Neutrophil (primary cell): ENCODE measurements at regions not wholly inside any gene's neighbourhood (a gene's known extent, or its start where the extent isn't known, plus 50 kb on each side); places are given as distances from the start of the nearest gene placed in this dataset.

Experiments used
- H3K27ac ChIP-seq: fragments of 200-600 bp; sonication (generic); 2 replicates; pipeline ENCODE4 v1.5.1; 2016; ENCODE audit warnings: mild to moderate bottlenecking, moderate library complexity
- H3K27me3 ChIP-seq: fragments of 200-600 bp; sonication (generic); 2 replicates; pipeline ENCODE4 v1.6.0; 2016; ENCODE audit warnings: mild to moderate bottlenecking
- H3K36me3 ChIP-seq: fragments of 200-600 bp; sonication (generic); 2 replicates; pipeline ENCODE4 v1.5.1; 2017
- H3K4me1 ChIP-seq, 2 experiments: fragments of 200-600 bp in 1 of 2; sonication (generic) in 1 of 2; 1 replicate in 1 of 2; 2 replicates in 1 of 2; pipeline versions ENCODE4 v1.5.1 to v1.6.1; 2013 to 2016; ENCODE audit warnings: low read depth in 1 of 2, low read length in 1 of 2, mild to moderate bottlenecking in 1 of 2, moderate library complexity in 1 of 2; ENCODE audit not compliant: control insufficient read depth in 1 of 2, insufficient read depth in 1 of 2
- H3K4me3 ChIP-seq, 2 experiments: fragments of 200-600 bp in 1 of 2; sonication (generic) in 1 of 2; 1 replicate in 1 of 2; 2 replicates in 1 of 2; pipeline ENCODE4 v1.5.1; 2013 to 2016; ENCODE audit warnings: low read depth in 1 of 2, low read length in 1 of 2, mild to moderate bottlenecking in 1 of 2, moderate library complexity in 1 of 2
- H3K9me3 ChIP-seq: fragments of 200-600 bp; sonication (generic); 2 replicates; pipeline ENCODE4 v1.5.1; 2016
- CTCF ChIP-seq: fragments of 200-600 bp; sonication (generic); IDR thresholded peaks from 2 replicates; pipeline ENCODE4 v1.5.1; 2016; ENCODE audit warnings: antibody characterized with exemption

DNA sequence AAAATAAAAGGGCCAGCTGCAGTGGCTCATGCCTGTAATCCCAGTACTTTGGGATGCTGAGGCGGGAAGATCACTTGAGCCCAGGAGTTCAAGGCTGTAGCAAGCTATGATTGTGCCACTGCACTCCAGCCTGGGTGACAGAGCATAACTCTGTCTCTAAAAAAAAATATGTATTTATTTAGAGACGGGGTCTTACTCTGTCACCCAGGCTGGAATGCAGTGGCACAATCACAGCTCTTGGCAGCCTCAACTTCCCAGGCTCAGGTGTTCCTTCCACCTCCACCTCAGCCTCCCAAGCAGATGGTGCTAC is 179.3 kb upstream of the ATF7IP start:
- no peak overlapping the region for H3K4me3 ChIP-seq
- H3K4me1 ChIP-seq = no peaks in the 10 kb centered on the region
- H3K27me3 ChIP-seq = peaks cover 7% of the 10 kb centered on the region
- no peaks in the 10 kb centered on the region for H3K36me3 ChIP-seq
- no peaks in the 10 kb centered on the region for H3K9me3 ChIP-seq
- no peak for TF ChIP-seq CTCF
- no peak overlapping the region for H3K27ac ChIP-seq

GRCh38 chr12:14187002-14187401 is 178.5 kb upstream of the ATF7IP start:
- Histone ChIP-seq H3K27me3 (peaks cover 7% of the 10 kb centered on the region), H3K4me3 (no peak overlapping the region), H3K27ac (no peak overlapping the region), H3K9me3 (no peaks in the 10 kb centered on the region), H3K4me1 (no peaks in the 10 kb centered on the region), H3K36me3 (no peaks in the 10 kb centered on the region)
- no peak for TF ChIP-seq CTCF

- Histone ChIP-seq H3K4me3 (no peak overlapping the region), H3K9me3 (no peaks in the 10 kb centered on the region), H3K36me3 (no peaks in the 10 kb centered on the region), H3K27ac (no peak overlapping the region), H3K4me1 (no peaks in the 10 kb centered on the region), H3K27me3 (peaks cover 7% of the 10 kb centered on the region)
- no peak for TF ChIP-seq CTCF
Measured at GRCh38 chr12:14187966-14188365, 177.5 kb upstream of the ATF7IP start.

- no peak overlapping the region for H3K27ac ChIP-seq
- TF ChIP-seq CTCF = no peak
Measured at GRCh38 chr12:14188744-14189143, 176.7 kb upstream of the ATF7IP start.

GRCh38 chr12:14190694-14191093 is 174.8 kb upstream of the ATF7IP start:
- H3K4me3 ChIP-seq = no peak overlapping the region
- H3K9me3 ChIP-seq = no peaks in the 10 kb centered on the region
- TF ChIP-seq CTCF = no peak
- no peaks in the 10 kb centered on the region for H3K36me3 ChIP-seq
- no peak overlapping the region for H3K27ac ChIP-seq
- no peaks in the 10 kb centered on the region for H3K4me1 ChIP-seq
- peaks cover 8% of the 10 kb centered on the region for H3K27me3 ChIP-seq

More at GRCh38 chr12:14188744-14189143, 176.7 kb upstream of the ATF7IP start:
- Histone ChIP-seq H3K9me3 (no peaks in the 10 kb centered on the region), H3K27me3 (peaks cover 11% of the 10 kb centered on the region), H3K4me1 (no peaks in the 10 kb centered on the region), H3K4me3 (no peak overlapping the region), H3K36me3 (no peaks in the 10 kb centered on the region)

- H3K9me3 ChIP-seq = no peaks in the 10 kb centered on the region
- H3K27ac ChIP-seq = no peak overlapping the region
- H3K27me3 ChIP-seq = peaks cover 8% of the 10 kb centered on the region
- no peaks in the 10 kb centered on the region for H3K4me1 ChIP-seq
- no peak overlapping the region for H3K4me3 ChIP-seq
- no peak for TF ChIP-seq CTCF
- H3K36me3 ChIP-seq = no peaks in the 10 kb centered on the region
Measured at GRCh38 chr12:14191612-14192011, 173.9 kb upstream of the ATF7IP start.
